AG10803 (cell line): ENCODE measurements at regions not wholly inside any gene's neighbourhood (a gene's known extent, or its start where the extent isn't known, plus 50 kb on each side); places are given as distances from the start of the nearest gene placed in this dataset.
A peak's percentile ranks its signal among the peaks of the same experiment; 100 is the strongest.

Source experiments
- DNase-seq: peaks from one replicate; pipeline ENCODE4 v3.0.0; 2010; ENCODE audit warnings: low read depth
- H3K4me3 ChIP-seq: 2 replicates; pipeline ENCODE4 v1.5.1; 2011; ENCODE audit warnings: mild to moderate bottlenecking, low read length, control low read depth
- CTCF ChIP-seq: conservative IDR thresholded peaks from 2 replicates; pipeline ENCODE4 v1.5.1; 2011; ENCODE audit warnings: mild to moderate bottlenecking, low read length, control low read depth, inconsistent platforms

GRCh38 chr6:169139179-169139971, 114.3 kb downstream of the THBS2 start:
- DNase-seq: no peak
- no peak overlapping the region for H3K4me3 ChIP-seq
- no peak for TF ChIP-seq CTCF

- DNase-seq: no peak
- no peak overlapping the region for H3K4me3 ChIP-seq
- no peak for TF ChIP-seq CTCF
These were observed 121.2 kb downstream of the THBS2 start for GRCh38 chr6:169132352-169132940.

GRCh38 chr6:169131390-169131789, 122.3 kb downstream of the THBS2 start:
- H3K4me3 ChIP-seq: no peak overlapping the region
- DNase-seq: peak; percentile 39
- no peak for TF ChIP-seq CTCF

GRCh38 chr6:169130113-169130512, 123.5 kb downstream of the THBS2 start:
- no peak for TF ChIP-seq CTCF
- no peak overlapping the region for H3K4me3 ChIP-seq
- no peak for DNase-seq

GRCh38 chr6:169121013-169121412, 132.6 kb downstream of the THBS2 start:
- TF ChIP-seq CTCF: no peak
- no peak for DNase-seq
- no peak overlapping the region for H3K4me3 ChIP-seq

- no peak for DNase-seq
- H3K4me3 ChIP-seq: no peak overlapping the region
- no peak for TF ChIP-seq CTCF
These were observed 134.0 kb downstream of the THBS2 start for GRCh38 chr6:169119669-169120068.

- DNase-seq: no peak
- no peak overlapping the region for H3K4me3 ChIP-seq
- no peak for TF ChIP-seq CTCF
These were observed 135.3 kb downstream of the THBS2 start for GRCh38 chr6:169118346-169118830.
